ELF-1 (cell line): ENCODE measurements at regions not wholly inside any gene's neighbourhood (a gene's known extent, or its start where the extent isn't known, plus 50 kb on each side); places are given as distances from the start of the nearest gene placed in this dataset.

Experiments
- DNase-seq: peaks from one replicate; pipeline ENCODE4 v3.0.0-alpha.2; 2016; ENCODE audit warnings: low read depth, low spot score

- DNase-seq = no peak
Observed at GRCh38 chr11:27907091-27907490, 200.9 kb downstream of the KIF18A start.

GRCh38 chr11:27904358-27905055, 203.4 kb downstream of the KIF18A start:
- no peak for DNase-seq

GRCh38 chr11:27902981-27903624, 202.8 kb upstream of the BDNF start:
- DNase-seq = no peak

GRCh38 chr11:27898166-27898565, 197.9 kb upstream of the BDNF start:
- no peak for DNase-seq

- no peak for DNase-seq
Observed at GRCh38 chr11:27896096-27896495, 195.8 kb upstream of the BDNF start.

GRCh38 chr11:27894552-27894951, 194.3 kb upstream of the BDNF start:
- DNase-seq = no peak

GRCh38 chr11:27886857-27887256, 186.6 kb upstream of the BDNF start:
- DNase-seq = no peak

- no peak for DNase-seq
Observed at GRCh38 chr11:27882066-27882697, 181.9 kb upstream of the BDNF start.

GRCh38 chr11:27875831-27876775, 175.8 kb upstream of the BDNF start:
- no peak for DNase-seq

- no peak for DNase-seq
Observed at GRCh38 chr11:27874998-27875830, 175.0 kb upstream of the BDNF start.

- no peak for DNase-seq
Observed at GRCh38 chr11:27873664-27874063, 173.4 kb upstream of the BDNF start.

- DNase-seq = no peak
Observed at GRCh38 chr11:27871056-27871455, 170.8 kb upstream of the BDNF start.

GRCh38 chr11:27869701-27870100, 169.4 kb upstream of the BDNF start:
- DNase-seq = no peak

- no peak for DNase-seq
Observed at GRCh38 chr11:27868709-27869108, 168.5 kb upstream of the BDNF start.

GRCh38 chr11:27868226-27868625, 168.0 kb upstream of the BDNF start:
- DNase-seq = peak; percentile 30

- no peak for DNase-seq
Observed at GRCh38 chr11:27865105-27865504, 164.8 kb upstream of the BDNF start.

- DNase-seq = no peak
Observed at GRCh38 chr11:27864611-27865010, 164.4 kb upstream of the BDNF start.

- peak; percentile 33 for DNase-seq
Observed at GRCh38 chr11:27864091-27864491, 163.8 kb upstream of the BDNF start.

- DNase-seq = no peak
Observed at GRCh38 chr11:27863637-27864036, 163.4 kb upstream of the BDNF start.

- no peak for DNase-seq
Observed at GRCh38 chr11:27861706-27862430, 161.6 kb upstream of the BDNF start.
